ENCODE measurements at regions not wholly inside any gene's neighbourhood (a gene's known extent, or its start where the extent isn't known, plus 50 kb on each side); places are given as distances from the start of the nearest gene placed in this dataset.

DNA sequence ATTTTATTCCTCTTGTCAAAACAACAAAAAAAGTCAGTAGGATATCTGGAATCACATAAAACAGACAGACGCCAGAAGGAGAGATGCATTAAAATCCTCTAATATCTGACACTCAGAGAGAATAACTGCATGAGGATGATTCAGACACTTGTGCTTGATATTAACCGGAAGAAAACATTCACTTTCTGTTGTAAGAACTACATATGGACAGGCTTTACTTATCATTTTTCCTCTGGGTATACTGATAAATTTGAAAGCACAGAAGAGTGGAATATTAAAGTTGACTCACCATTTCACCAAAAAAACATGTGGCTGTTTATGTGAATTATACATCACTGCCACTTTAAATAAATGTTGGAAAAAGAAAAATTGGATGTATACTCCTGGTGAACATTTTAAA, 589.1 kb upstream of the CDH2 start:
- H3K4me2 ChIP-seq (ENCODE audit: insufficient read depth in 1 of 2, low read depth in 2 of 2, low read length in 2 of 2): no peak overlapping the region
- TF ChIP-seq SAP30 (IDR thresholded peaks at IDR 0.05; ENCODE audit: insufficient read depth, insufficient replicate concordance, low read length) (no peak), BRCA1 (IDR thresholded peaks at IDR 0.05; ENCODE audit: low read depth, low read length) (no peak), SUZ12 (IDR thresholded peaks at IDR 0.05; ENCODE audit: low read length) (no peak), YY1 (IDR thresholded peaks at IDR 0.05; ENCODE audit: low read depth, low read length) (no peak)
- TF ChIP-seq, protein P1, sequence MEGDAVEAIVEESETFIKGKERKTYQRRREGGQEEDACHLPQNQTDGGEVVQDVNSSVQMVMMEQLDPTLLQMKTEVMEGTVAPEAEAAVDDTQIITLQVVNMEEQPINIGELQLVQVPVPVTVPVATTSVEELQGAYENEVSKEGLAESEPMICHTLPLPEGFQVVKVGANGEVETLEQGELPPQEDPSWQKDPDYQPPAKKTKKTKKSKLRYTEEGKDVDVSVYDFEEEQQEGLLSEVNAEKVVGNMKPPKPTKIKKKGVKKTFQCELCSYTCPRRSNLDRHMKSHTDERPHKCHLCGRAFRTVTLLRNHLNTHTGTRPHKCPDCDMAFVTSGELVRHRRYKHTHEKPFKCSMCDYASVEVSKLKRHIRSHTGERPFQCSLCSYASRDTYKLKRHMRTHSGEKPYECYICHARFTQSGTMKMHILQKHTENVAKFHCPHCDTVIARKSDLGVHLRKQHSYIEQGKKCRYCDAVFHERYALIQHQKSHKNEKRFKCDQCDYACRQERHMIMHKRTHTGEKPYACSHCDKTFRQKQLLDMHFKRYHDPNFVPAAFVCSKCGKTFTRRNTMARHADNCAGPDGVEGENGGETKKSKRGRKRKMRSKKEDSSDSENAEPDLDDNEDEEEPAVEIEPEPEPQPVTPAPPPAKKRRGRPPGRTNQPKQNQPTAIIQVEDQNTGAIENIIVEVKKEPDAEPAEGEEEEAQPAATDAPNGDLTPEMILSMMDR (IDR thresholded peaks at IDR 0.05; ENCODE audit: control extremely low read depth in 1 of 3, insufficient read depth in 1 of 3, low read depth in 1 of 3, low read length in 3 of 3): no peak

More for the DNA sequence above, 589.1 kb upstream of the CDH2 start:
- Histone ChIP-seq H3K79me2 (ENCODE audit: control insufficient read depth in 1 of 2, insufficient read depth in 2 of 2, low read length in 2 of 2) (no peaks in the 10 kb centered on the region), H3K18ac (ENCODE audit: extremely low read depth, low read length) (no peak overlapping the region), H3K27me3 (replicated peaks in 1 of 4; ENCODE audit: control insufficient read depth in 3 of 4, extremely low read depth in 1 of 4, insufficient read depth in 3 of 4, low read length in 3 of 4) (no peaks in the 10 kb centered on the region), H2BK120ac (replicated peaks; ENCODE audit: low read depth, low read length) (no peak overlapping the region), H3K9ac (replicated peaks in 1 of 4; ENCODE audit: extremely low read depth in 1 of 4, low read depth in 3 of 4, low read length in 3 of 4) (no peak overlapping the region), H2AFZ (ENCODE audit: low read length) (no peak overlapping the region), H2AK5ac (ENCODE audit: low read depth, low read length) (no peak overlapping the region), H3K23ac (ENCODE audit: insufficient read length) (no peak overlapping the region), H3K9me3 (ENCODE audit: insufficient read depth in 2 of 2, low read depth in 1 of 2, low read length in 1 of 2) (no peaks in the 10 kb centered on the region), H4K8ac (ENCODE audit: extremely low read depth, insufficient read depth, low read length) (no peak overlapping the region), H3K27ac (ENCODE audit: low read depth, low read length) (no peak overlapping the region), H2BK15ac (ENCODE audit: low read length) (no peak overlapping the region), H3K79me1 (ENCODE audit: low read depth, low read length) (no peaks in the 10 kb centered on the region), H3K23me2 (ENCODE audit: low read depth, low read length) (no peaks in the 10 kb centered on the region), H3K56ac (replicated peaks; ENCODE audit: insufficient read length, low read depth, low read length) (no peak overlapping the region), H2BK20ac (ENCODE audit: low read length) (no peak overlapping the region), H3K4me3 (ENCODE audit: extremely low read depth in 1 of 4, insufficient read depth in 2 of 4, low read depth in 3 of 4, low read length in 4 of 4) (no peak overlapping the region), H3K14ac (ENCODE audit: insufficient read length) (no peak overlapping the region), H3K4ac (replicated peaks; ENCODE audit: insufficient read length, low read depth, low read length) (no peak overlapping the region), H2BK12ac (ENCODE audit: low read depth, low read length) (no peak overlapping the region), H4K91ac (replicated peaks; ENCODE audit: insufficient read length, low read length) (no peak overlapping the region), H3K36me3 (ENCODE audit: control insufficient read depth in 2 of 4, insufficient read depth in 4 of 4, low read length in 3 of 4) (no peaks in the 10 kb centered on the region), H2BK5ac (ENCODE audit: low read depth, low read length) (no peak overlapping the region), H3K4me1 (replicated peaks in 1 of 4; ENCODE audit: control insufficient read depth in 3 of 4, insufficient read depth in 4 of 4, low read length in 3 of 4) (no peaks in the 10 kb centered on the region), H4K5ac (ENCODE audit: insufficient read length, low read depth, low read length) (no peak overlapping the region), H4K20me1 (replicated peaks in 1 of 2; ENCODE audit: control insufficient read depth in 1 of 2, insufficient read depth in 2 of 2, low read length in 2 of 2) (no peaks in the 10 kb centered on the region)
- POLR2A ChIA-PET (ENCODE audit: partially characterized antibody): no interaction called here
- no peak for DNase-seq (ENCODE audit: low read depth in 1 of 2, low spot score in 2 of 2)
- FAIRE-seq: no peak
- CTCF ChIA-PET (ENCODE audit: partially characterized antibody): no interaction called here
- 91% methylated on average over 2 of the region's 2 CpGs; no CpG with 5 or more reads in 1 of the 2 experiments for WGBS, 2 experiments (ENCODE audit: extremely low coverage in 1 of 2, insufficient coverage in 1 of 2, insufficient read length in 1 of 2, insufficient replicate concordance in 2 of 2, low coverage in 1 of 2, low lambda C conversion rate in 2 of 2, missing lambda C conversion rate in 1 of 2)
